Mesenchymal stem cell (in vitro differentiated cells and primary cell): ENCODE measurements at regions not wholly inside any gene's neighbourhood (a gene's known extent, or its start where the extent isn't known, plus 50 kb on each side); places are given as distances from the start of the nearest gene placed in this dataset.

Experiments
- DNase-seq: peaks from one replicate; pipeline ENCODE4 v3.0.0-alpha.2; 2013
- H2AFZ ChIP-seq: one replicate; pipeline ENCODE4 v1.6.1; 2013; ENCODE audit warnings: low read depth, mild to moderate bottlenecking, control low read depth, inconsistent platforms, low read length, moderate library complexity
- H2AK5ac ChIP-seq: 2 replicates; pipeline ENCODE4 v1.6.1; 2013; ENCODE audit warnings: low read length, moderate library complexity, mild to moderate bottlenecking, inconsistent platforms; ENCODE audit not compliant: severe bottlenecking
- H2BK120ac ChIP-seq: one replicate; pipeline ENCODE4 v1.6.1; 2013; ENCODE audit warnings: low read depth, mild to moderate bottlenecking, inconsistent platforms, low read length, moderate library complexity
- H2BK12ac ChIP-seq, 2 experiments: one replicate each; pipeline ENCODE4 v1.6.1; 2013; ENCODE audit warnings: inconsistent platforms in 2 of 2, low read length in 2 of 2, mild to moderate bottlenecking in 2 of 2, moderate library complexity in 2 of 2, control low read depth in 1 of 2
- H2BK15ac ChIP-seq: one replicate; pipeline ENCODE4 v1.6.1; 2013; ENCODE audit warnings: mild to moderate bottlenecking, low read depth, inconsistent platforms; ENCODE audit not compliant: poor library complexity, severe bottlenecking
- H2BK5ac ChIP-seq: 2 replicates; pipeline ENCODE4 v1.6.1; 2013; ENCODE audit warnings: low read depth, mild to moderate bottlenecking, low read length, control low read depth, inconsistent platforms; ENCODE audit not compliant: poor library complexity, severe bottlenecking
- H3K14ac ChIP-seq, 2 experiments: one replicate each; pipeline ENCODE4 v1.6.1; 2013; ENCODE audit warnings: inconsistent platforms in 2 of 2, low read length in 2 of 2, control low read depth in 1 of 2, mild to moderate bottlenecking in 1 of 2, moderate library complexity in 1 of 2
- H3K18ac ChIP-seq, 2 experiments: one replicate each; pipeline ENCODE4 v1.6.1; 2013; ENCODE audit warnings: inconsistent platforms in 2 of 2, low read length in 2 of 2, control low read depth in 1 of 2, low read depth in 1 of 2, mild to moderate bottlenecking in 1 of 2
- H3K23ac ChIP-seq, 2 experiments: one replicate each; pipeline ENCODE4 v1.6.1; 2013; ENCODE audit warnings: inconsistent platforms in 2 of 2, low read length in 2 of 2, mild to moderate bottlenecking in 2 of 2, moderate library complexity in 2 of 2, control low read depth in 1 of 2
- H3K27ac ChIP-seq: 2 replicates; pipeline ENCODE4 v1.5.1; 2013; ENCODE audit warnings: mild to moderate bottlenecking, moderate library complexity, low read length, control low read depth, inconsistent platforms; ENCODE audit not compliant: poor library complexity, severe bottlenecking
- H3K27me3 ChIP-seq, 2 experiments: 2 replicates each; pipeline versions ENCODE4 v1.6.1 to v1.7.0; 2013; ENCODE audit warnings: low read length in 2 of 2, mild to moderate bottlenecking in 2 of 2, moderate library complexity in 2 of 2, control low read depth in 1 of 2, inconsistent platforms in 1 of 2; ENCODE audit not compliant: control insufficient read depth in 1 of 2, insufficient read depth in 1 of 2
- H3K36me3 ChIP-seq, 2 experiments: 2 replicates each; pipeline versions ENCODE4 v1.6.1 to v1.7.0; 2013; ENCODE audit warnings: low read length in 2 of 2, control low read depth in 1 of 2, inconsistent platforms in 1 of 2, low read depth in 1 of 2, mild to moderate bottlenecking in 1 of 2; ENCODE audit not compliant: insufficient read depth in 2 of 2, control insufficient read depth in 1 of 2
- H3K4ac ChIP-seq, 2 experiments: one replicate each; pipeline ENCODE4 v1.6.1; 2013; ENCODE audit warnings: inconsistent platforms in 2 of 2, low read length in 2 of 2, mild to moderate bottlenecking in 2 of 2, moderate library complexity in 2 of 2, control low read depth in 1 of 2, low read depth in 1 of 2
- H3K4me1 ChIP-seq: 2 replicates; pipeline ENCODE4 v1.6.1; 2013; ENCODE audit warnings: low read depth, low read length, control low read depth; ENCODE audit not compliant: control insufficient read depth, insufficient read depth
- H3K4me2 ChIP-seq: 2 replicates; pipeline ENCODE4 v1.6.1; 2013; ENCODE audit warnings: low read length, mild to moderate bottlenecking, inconsistent platforms; ENCODE audit not compliant: poor library complexity, severe bottlenecking
- H3K4me3 ChIP-seq, 2 experiments: 2 replicates each; pipeline versions ENCODE4 v1.5.1 to v1.7.0; 2013; ENCODE audit warnings: low read length in 2 of 2, mild to moderate bottlenecking in 2 of 2, control low read depth in 1 of 2, low read depth in 1 of 2; ENCODE audit not compliant: insufficient read depth in 1 of 2
- H3K79me1 ChIP-seq: replicated peaks from 2 replicates; pipeline ENCODE4 v1.6.1; 2013; ENCODE audit warnings: mild to moderate bottlenecking, control low read depth, low read length, inconsistent platforms; ENCODE audit not compliant: poor library complexity, severe bottlenecking
- H3K9ac ChIP-seq: 2 replicates; pipeline ENCODE4 v1.7.0; 2013; ENCODE audit warnings: mild to moderate bottlenecking, low read length, moderate library complexity
- H3K9me3 ChIP-seq: 2 replicates; pipeline ENCODE4 v1.7.0; 2013; ENCODE audit warnings: mild to moderate bottlenecking, low read length; ENCODE audit not compliant: control insufficient read depth
- H4K8ac ChIP-seq: one replicate; pipeline ENCODE4 v1.6.1; 2013; ENCODE audit warnings: inconsistent platforms, mild to moderate bottlenecking, low read length, moderate library complexity
- H4K91ac ChIP-seq: one replicate; pipeline ENCODE4 v1.6.1; 2013; ENCODE audit warnings: mild to moderate bottlenecking, low read length, inconsistent platforms
- WGBS: methylation state at CpG from one replicate; pipeline ENCODE4 v1.1.7; 2013; ENCODE audit warnings: mixed read lengths; 5-methylcytosine and 5-hydroxymethylcytosine counted together

GRCh38 chr13:64553411-64554129 is 2676.6 kb downstream of the PCDH9 start:
- H3K18ac ChIP-seq = no peak overlapping the region
- no peak overlapping the region for H3K9ac ChIP-seq
- H3K23ac ChIP-seq = no peak overlapping the region
- WGBS = 0% methylated on average over 1 of the region's 2 CpGs
- no peak overlapping the region for H3K27ac ChIP-seq
- DNase-seq = peak; percentile 60
- H4K8ac ChIP-seq = no peak overlapping the region
- no peak overlapping the region for H2AFZ ChIP-seq
- H3K4me1 ChIP-seq = no peaks in the 10 kb centered on the region
- H3K27me3 ChIP-seq = no peaks in the 10 kb centered on the region
- no peak overlapping the region for H3K4me2 ChIP-seq
- no peak overlapping the region for H4K91ac ChIP-seq
- no peak overlapping the region for H2BK15ac ChIP-seq
- H3K79me1 ChIP-seq = no peaks in the 10 kb centered on the region
- H2BK12ac ChIP-seq = no peak overlapping the region
- no peak overlapping the region for H3K4ac ChIP-seq
- H2BK120ac ChIP-seq = no peak overlapping the region
- H3K9me3 ChIP-seq = no peaks in the 10 kb centered on the region
- no peak overlapping the region for H3K4me3 ChIP-seq
- H2BK5ac ChIP-seq = no peak overlapping the region
- no peak overlapping the region for H3K14ac ChIP-seq
- no peaks in the 10 kb centered on the region for H3K36me3 ChIP-seq
- no peak overlapping the region for H2AK5ac ChIP-seq

GRCh38 chr13:64551755-64552154 is 2678.4 kb downstream of the PCDH9 start:
- H3K27me3 ChIP-seq = no peaks in the 10 kb centered on the region
- WGBS = 14% methylated on average over 1 of the region's 1 CpG
- no peak overlapping the region for H3K4me2 ChIP-seq

GRCh38 chr13:64546371-64546770 is 2683.8 kb downstream of the PCDH9 start:
- Histone ChIP-seq H3K4me3 (no peak overlapping the region), H3K36me3 (no peaks in the 10 kb centered on the region), H3K27me3 (no peaks in the 10 kb centered on the region), H3K23ac (no peak overlapping the region), H4K8ac (no peak overlapping the region), H3K4ac (no peak overlapping the region), H3K9me3 (no peaks in the 10 kb centered on the region), H3K18ac (no peak overlapping the region), H2AFZ (no peak overlapping the region), H4K91ac (no peak overlapping the region), H3K4me1 (no peaks in the 10 kb centered on the region), H2BK120ac (no peak overlapping the region), H2BK12ac (no peak overlapping the region), H3K9ac (no peak overlapping the region), H3K79me1 (no peaks in the 10 kb centered on the region), H3K14ac (no peak overlapping the region), H2BK15ac (no peak overlapping the region), H3K4me2 (no peak overlapping the region), H2BK5ac (no peak overlapping the region), H3K27ac (no peak overlapping the region), H2AK5ac (no peak overlapping the region)
- no CpG with 5 or more reads among the region's 1 CpG for WGBS
- DNase-seq = no peak

More at GRCh38 chr13:64551755-64552154, 2678.4 kb downstream of the PCDH9 start:
- Histone ChIP-seq H2BK5ac (no peak overlapping the region), H3K14ac (no peak overlapping the region), H2AFZ (no peak overlapping the region), H2AK5ac (no peak overlapping the region), H3K27ac (no peak overlapping the region), H3K4ac (no peak overlapping the region), H2BK15ac (no peak overlapping the region), H3K9ac (no peak overlapping the region), H2BK12ac (no peak overlapping the region), H3K23ac (no peak overlapping the region), H4K8ac (no peak overlapping the region), H3K4me1 (no peaks in the 10 kb centered on the region), H4K91ac (no peak overlapping the region), H3K9me3 (no peaks in the 10 kb centered on the region), H3K36me3 (no peaks in the 10 kb centered on the region), H2BK120ac (no peak overlapping the region), H3K79me1 (no peaks in the 10 kb centered on the region), H3K4me3 (no peak overlapping the region), H3K18ac (no peak overlapping the region)
- peak; percentile 64 for DNase-seq

- Histone ChIP-seq H2BK15ac (no peak overlapping the region), H3K79me1 (no peaks in the 10 kb centered on the region), H3K9ac (no peak overlapping the region), H4K91ac (no peak overlapping the region), H3K36me3 (no peaks in the 10 kb centered on the region), H3K14ac (no peak overlapping the region), H2BK120ac (no peak overlapping the region), H3K4ac (no peak overlapping the region), H3K27me3 (no peaks in the 10 kb centered on the region), H3K4me2 (no peak overlapping the region), H3K4me3 (no peak overlapping the region), H2BK12ac (no peak overlapping the region), H2AK5ac (no peak overlapping the region), H3K18ac (no peak overlapping the region), H3K9me3 (no peaks in the 10 kb centered on the region), H3K27ac (no peak overlapping the region), H3K4me1 (no peaks in the 10 kb centered on the region), H4K8ac (no peak overlapping the region), H2AFZ (no peak overlapping the region), H2BK5ac (no peak overlapping the region), H3K23ac (no peak overlapping the region)
- no CpG with 5 or more reads among the region's 2 CpGs for WGBS
- DNase-seq = no peak
These were observed 2689.2 kb downstream of the PCDH9 start for GRCh38 chr13:64540976-64541375.
